HG02981 (cell line): ENCODE measurements at regions not wholly inside any gene's neighbourhood (a gene's known extent, or its start where the extent isn't known, plus 50 kb on each side); places are given as distances from the start of the nearest gene placed in this dataset.

Experiments
- ATAC-seq: cut with Tn5 transposase; IDR thresholded peaks from one replicate; pipeline ENCODE4 v1.9.1; 2021; ENCODE audit warnings: mild to moderate bottlenecking, moderate library complexity; ENCODE audit not compliant: unreplicated experiment

DNA sequence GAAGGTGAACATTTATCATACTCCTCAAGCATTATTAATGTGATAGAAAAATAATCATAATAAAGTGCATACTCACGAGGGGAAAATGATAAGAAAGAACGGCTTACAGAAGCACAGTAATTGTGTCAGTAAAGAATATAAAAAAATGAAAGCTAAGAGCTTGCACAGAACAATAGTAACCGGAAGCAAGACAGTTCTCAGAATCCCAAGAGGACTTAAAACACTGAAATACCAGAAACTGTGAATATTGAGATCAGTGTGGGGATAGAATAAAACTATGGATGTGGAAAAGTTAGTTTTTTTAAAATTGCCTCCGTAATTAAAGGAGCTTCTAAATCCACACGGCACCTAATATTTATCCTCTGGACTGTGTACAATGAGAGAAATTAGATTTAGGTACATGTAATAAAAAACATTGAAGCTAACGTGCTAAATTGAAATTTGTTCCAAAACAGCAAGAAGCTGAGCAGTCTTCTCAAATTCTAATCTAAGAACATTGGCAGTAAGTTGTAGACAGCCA, 482.7 kb downstream of the SLITRK6 start:
- no peak for ATAC-seq

DNA sequence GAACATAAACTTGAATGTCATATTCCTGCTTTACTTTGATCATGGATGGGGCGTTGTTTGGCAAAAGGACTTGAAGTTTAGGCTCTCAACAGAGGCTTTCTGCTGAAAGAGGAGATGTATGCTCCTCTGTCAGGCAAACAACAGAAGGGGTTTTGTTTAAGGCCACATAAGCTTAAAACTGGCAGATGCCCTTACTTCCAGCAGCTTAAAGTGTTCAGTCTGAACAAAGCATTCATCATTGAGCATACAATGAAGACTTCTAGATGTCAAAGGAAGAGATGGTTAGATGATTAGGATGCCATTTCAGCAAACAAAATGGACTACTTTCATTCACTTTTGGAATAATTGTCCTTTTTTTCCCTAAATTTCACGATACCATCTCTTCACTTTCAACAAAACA, 484.5 kb downstream of the SLITRK6 start:
- no peak for ATAC-seq

GRCh38 chr13:85313761-85314503, 485.3 kb downstream of the SLITRK6 start:
- ATAC-seq = no peak

- no peak for ATAC-seq
Observed at GRCh38 chr13:85312071-85312470, 487.1 kb downstream of the SLITRK6 start.

GRCh38 chr13:85303630-85304029, 495.6 kb downstream of the SLITRK6 start:
- no peak for ATAC-seq

GRCh38 chr13:85298387-85298924, 500.8 kb downstream of the SLITRK6 start:
- no peak for ATAC-seq

DNA sequence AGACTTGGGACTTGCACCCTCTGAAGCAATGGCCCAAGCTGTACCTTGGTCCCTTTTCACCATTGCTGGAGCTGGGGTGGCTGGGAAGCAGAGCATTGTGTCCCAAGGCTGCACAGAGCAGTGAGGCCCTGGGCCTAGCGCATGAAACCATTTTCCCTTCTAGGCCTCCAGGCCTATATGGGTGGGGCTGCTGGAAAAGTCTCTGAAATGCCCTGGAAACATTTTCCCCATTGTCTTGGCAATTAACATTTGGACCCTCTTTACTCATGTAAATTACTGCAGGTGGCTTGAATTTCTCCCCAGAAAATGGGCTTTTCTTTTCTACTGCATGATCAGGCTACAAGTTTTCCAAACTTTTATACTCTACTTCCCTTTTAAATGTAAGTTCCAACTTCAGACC, 510.5 kb downstream of the SLITRK6 start:
- no peak for ATAC-seq

DNA sequence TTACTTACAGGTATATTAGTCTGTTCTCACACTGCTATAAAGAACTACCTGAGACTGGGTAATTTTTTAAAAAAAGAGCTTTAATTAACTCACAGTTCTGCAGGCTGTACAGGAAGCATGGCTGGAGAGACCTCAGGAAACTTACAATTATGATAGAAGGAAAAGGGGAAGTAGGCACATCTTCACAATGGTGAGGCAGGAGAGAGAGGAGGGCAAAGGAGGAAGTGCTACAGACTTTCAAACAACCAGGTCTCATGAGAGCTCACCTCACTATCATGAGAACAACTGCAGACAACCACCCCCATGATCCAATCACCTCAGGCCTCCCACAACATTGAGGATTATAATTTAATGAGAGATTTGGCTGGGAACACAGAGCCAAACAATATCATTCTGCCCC, 511.7 kb downstream of the SLITRK6 start:
- no peak for ATAC-seq

DNA sequence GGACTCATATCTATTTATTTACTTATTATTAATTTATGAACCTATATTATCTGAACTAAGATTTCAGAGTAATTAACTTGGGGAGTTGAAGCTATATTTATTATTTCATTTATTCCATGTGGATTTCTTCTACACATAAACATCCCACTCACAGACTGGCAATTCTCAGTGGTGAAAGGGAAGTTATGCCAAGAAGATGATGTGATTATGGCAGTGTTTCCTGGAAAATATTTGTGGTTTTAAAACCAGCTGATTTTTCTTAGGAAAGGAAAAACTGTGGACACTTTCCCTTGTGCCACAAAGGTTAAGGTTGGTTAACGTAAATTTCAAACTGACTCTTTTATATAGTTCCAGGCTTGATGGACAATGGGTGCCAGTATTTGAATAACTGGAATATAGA, 513.1 kb downstream of the SLITRK6 start:
- ATAC-seq = no peak

DNA sequence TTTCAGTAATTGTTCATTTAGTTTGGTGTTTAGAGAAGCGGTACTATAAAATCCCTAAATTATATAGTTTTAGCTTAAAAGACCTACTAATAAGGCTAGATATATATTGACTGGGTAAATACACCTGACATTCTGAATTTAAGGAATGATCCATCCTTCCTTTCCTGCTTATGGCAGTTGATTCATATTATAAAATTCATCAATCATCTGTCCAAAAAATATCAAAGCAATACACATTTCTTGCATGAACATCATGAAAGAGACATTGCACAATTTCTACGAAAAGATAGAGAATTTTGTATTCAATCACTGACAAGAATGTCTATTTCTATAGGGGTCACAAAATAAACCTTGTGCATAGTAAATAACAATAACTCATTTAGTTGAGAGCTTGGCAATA, 514.9 kb downstream of the SLITRK6 start:
- ATAC-seq = no peak

DNA sequence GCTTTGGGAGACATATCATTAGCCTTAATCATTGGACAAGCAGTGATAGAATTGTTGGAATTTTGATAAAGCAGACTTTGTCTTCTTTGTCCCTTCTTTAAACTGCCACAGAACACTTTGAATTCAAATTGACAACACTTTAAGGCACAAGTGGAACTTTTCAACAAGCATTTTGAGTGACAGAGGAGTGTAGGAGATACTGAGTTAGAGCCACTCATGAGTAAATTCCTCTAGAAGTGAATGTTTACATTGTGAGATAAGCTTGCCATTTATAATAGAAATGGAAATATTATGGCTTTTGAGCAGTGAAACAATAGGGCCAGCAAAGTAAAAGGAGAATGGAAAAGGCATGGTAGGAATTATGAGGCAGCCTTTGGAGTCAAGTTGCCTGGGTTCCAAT, 515.8 kb downstream of the SLITRK6 start:
- no peak for ATAC-seq

- no peak for ATAC-seq
Observed at GRCh38 chr13:85282876-85283275, 516.3 kb downstream of the SLITRK6 start.

DNA sequence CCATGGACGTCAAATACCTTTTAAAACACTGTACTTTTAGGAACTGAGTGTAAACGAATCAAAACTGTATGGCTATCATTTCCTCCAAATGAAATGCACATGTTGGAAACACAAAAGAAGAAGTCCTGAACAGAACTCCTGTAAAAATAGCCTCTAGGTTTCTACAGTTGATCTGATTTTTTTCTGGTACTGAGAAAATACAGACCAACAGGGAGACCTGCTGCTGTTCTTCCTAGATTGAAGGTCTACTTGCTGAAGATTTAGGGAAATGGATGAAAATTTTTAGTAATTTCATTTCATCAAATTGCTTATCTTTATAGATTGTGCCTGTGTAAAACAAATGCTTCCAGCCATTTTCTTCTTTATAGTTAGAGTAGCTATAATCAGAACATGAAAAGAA, 520.4 kb downstream of the SLITRK6 start:
- no peak for ATAC-seq

DNA sequence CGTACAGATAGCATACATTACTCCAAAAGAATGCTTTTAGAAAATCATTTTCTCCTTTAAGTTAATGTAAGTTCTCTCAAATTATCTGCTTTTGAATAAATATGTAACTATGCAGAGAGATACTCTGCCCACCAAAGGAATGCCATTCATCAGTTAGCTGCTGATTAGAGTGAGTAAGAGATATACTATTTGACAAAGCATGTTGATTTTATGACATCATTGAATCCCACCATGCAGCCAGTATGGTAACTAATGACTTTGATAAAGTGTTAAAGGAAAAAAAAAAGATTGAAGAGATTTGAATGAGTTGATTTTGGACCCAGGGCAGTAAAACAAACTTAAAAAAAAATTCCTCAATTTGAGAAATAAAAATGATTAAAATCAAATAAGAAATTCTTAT, 521.5 kb downstream of the SLITRK6 start:
- ATAC-seq = no peak

- no peak for ATAC-seq
Observed at GRCh38 chr13:85266771-85267170, 532.4 kb downstream of the SLITRK6 start.

- ATAC-seq = no peak
Observed at GRCh38 chr13:85266331-85266730, 532.9 kb downstream of the SLITRK6 start.

DNA sequence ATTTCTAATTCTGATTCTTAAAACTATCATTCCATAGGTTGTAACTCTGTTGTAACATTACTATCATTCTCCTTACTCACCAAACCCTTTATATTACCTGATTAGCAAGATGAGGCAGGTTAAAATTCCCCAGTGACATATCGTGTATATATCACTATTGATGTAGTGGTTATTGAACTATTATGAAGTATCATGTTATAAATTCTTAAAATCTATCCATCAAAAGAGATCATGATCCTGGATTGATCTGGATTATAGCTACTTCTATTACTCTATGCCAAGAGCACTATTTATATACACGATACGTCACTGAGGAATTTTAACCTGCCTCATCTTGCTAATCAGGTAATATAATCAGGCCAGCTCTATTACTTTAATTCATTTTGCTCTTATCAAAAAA, 533.9 kb downstream of the SLITRK6 start:
- ATAC-seq = no peak

DNA sequence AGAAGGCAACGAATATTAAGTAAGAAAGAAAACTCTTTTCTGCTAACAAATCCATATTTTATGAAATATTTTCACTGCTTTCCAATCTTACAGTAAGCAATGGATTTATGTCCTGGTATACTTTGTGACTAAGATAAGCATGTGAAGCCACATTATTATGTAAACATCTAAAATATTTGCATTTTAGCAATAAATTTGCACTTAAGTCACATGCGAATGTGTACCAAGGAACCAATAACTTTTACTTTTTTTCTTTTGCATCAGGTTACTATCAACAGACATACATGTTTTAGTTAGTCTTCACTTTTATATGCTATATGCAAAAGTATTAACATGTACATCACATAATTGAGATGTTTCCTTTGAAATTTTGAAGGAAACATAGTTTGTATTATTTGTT, 536.7 kb downstream of the SLITRK6 start:
- ATAC-seq = no peak

- no peak for ATAC-seq
Observed at GRCh38 chr13:85261757-85262346, 537.4 kb downstream of the SLITRK6 start.

DNA sequence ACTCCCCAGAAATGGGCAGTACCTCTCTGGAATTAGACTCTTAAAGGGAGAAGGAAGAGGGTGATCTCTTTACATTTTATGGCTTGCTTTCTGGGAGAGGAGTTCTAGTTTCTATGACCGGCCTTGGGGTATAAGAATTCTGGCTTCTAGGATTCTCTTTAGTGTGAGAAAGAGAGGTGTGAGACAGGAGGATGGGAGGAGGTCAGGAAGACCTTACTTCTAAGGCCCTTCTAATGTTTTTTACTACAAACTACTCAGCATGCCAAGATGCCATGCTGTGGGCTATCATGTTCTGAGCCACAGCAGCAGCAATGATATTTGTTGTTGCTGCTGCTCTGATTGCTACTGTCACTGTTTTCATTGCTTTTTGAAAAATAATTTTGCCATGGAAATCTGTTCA, 538.3 kb downstream of the SLITRK6 start:
- ATAC-seq = no peak

DNA sequence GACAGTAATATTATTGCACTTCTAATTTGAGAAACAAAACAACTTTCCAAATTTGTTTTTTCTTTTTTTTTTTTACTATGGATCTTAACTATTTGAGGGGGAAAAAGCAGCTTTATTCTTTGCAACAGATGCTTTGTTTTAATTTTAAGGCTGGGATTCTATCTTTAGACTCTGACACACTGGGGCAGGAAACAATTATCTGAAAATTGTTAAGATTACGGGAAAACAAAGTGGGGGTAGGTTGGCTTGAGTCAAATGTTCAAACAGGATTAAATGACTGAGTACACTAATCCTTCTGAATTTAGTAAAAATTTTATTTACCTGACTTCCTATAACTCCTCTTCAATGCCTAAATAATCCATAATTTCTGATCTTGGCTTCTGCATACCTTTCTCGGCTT, 543.2 kb downstream of the SLITRK6 start:
- no peak for ATAC-seq

DNA sequence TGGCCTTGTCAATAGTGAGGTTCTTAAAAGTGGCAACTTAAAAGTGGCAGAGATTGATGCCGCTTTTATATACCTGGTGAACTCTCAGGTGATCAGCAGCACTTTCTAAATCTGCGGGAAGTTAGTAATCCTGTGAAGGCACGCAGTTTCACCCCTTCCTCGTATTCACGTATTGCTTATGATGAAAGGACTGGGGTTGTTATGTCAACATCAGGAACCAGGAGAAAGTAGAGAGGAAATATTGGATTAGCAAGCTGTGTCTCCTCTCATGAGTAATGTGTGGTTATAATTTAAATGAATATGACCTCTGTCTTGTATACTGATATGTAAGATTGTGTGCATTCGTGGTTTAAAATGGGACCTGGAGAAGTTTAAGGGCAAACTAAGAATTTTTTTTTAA, 544.6 kb downstream of the SLITRK6 start:
- no peak for ATAC-seq
